ENCODE measurements at regions not wholly inside any gene's neighbourhood (a gene's known extent, or its start where the extent isn't known, plus 50 kb on each side); places are given as distances from the start of the nearest gene placed in this dataset.

DNA sequence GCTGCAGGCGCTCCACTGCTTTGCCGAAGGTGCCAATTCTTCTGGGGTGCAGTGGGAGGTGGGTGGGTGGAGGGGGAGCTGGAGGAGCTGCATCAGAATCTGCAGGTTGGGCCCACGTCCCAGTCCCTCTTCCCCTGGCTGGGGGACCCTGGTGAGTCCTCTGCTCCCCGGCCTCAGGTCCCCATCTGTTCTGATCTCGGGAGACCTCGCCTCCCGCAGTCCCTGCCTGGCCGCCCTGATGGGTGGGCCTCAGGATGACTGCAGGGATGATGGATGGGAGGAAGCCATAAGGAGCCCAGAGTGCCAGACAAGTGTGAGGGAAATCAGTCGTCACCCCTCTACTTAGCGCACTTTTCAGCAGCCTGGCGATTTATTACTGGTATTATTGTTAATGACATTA is 89.3 kb upstream of the PCBD1 start:
- DNase-seq = no peak
- Histone ChIP-seq H3K9me3 (no peaks in the 10 kb centered on the region), H3K36me3 (no peaks in the 10 kb centered on the region), H3K4me3 (replicated peaks in 1 of 3) (no peak overlapping the region), H3K27me3 (no peaks in the 10 kb centered on the region), H3K4me1 (no peaks in the 10 kb centered on the region), H3K27ac (no peak overlapping the region)
- 53 to 88% methylated on average over 10 to 11 of the region's 11 CpGs for WGBS, 2 donors
- intact Hi-C loops (cut with DNase I) = no loop called here
- TF ChIP-seq, protein P1, sequence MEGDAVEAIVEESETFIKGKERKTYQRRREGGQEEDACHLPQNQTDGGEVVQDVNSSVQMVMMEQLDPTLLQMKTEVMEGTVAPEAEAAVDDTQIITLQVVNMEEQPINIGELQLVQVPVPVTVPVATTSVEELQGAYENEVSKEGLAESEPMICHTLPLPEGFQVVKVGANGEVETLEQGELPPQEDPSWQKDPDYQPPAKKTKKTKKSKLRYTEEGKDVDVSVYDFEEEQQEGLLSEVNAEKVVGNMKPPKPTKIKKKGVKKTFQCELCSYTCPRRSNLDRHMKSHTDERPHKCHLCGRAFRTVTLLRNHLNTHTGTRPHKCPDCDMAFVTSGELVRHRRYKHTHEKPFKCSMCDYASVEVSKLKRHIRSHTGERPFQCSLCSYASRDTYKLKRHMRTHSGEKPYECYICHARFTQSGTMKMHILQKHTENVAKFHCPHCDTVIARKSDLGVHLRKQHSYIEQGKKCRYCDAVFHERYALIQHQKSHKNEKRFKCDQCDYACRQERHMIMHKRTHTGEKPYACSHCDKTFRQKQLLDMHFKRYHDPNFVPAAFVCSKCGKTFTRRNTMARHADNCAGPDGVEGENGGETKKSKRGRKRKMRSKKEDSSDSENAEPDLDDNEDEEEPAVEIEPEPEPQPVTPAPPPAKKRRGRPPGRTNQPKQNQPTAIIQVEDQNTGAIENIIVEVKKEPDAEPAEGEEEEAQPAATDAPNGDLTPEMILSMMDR (IDR thresholded peaks at IDR 0.05) = no peak
- TF ChIP-seq POLR2A (IDR thresholded peaks at IDR 0.05) = no peak

DNA sequence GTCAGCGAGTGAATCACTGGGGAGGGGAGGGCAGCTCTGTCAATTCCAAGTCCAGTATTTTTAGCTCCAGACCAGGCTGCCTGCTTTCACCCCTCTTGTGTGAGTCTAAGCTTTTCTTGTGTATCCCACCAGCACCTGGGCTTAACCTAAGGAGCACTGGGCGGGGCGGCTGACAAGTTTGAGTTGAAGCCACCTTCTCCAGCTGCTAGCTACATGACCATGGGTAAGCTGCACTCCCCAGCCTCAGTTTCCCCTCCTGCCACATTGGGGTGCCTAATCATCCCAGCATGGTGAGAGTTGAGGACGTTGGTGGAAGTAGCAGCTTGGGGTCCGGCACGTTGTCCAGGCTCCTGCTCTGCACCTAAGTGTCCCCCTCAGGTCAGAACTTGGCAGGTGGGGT is 89.8 kb upstream of the PCBD1 start:
- Histone ChIP-seq H3K36me3 (no peaks in the 10 kb centered on the region), H3K27ac (no peak overlapping the region), H3K4me1 (no peaks in the 10 kb centered on the region), H3K4me3 (replicated peaks in 1 of 3) (no peak overlapping the region), H3K9me3 (no peaks in the 10 kb centered on the region), H3K27me3 (no peaks in the 10 kb centered on the region)
- TF ChIP-seq, protein P1 (IDR thresholded peaks at IDR 0.05) = no peak
- no peak for TF ChIP-seq POLR2A (IDR thresholded peaks at IDR 0.05)
- 87 to 89% methylated on average over 6 of the region's 6 CpGs for WGBS, 2 donors
- DNase-seq = no peak
- intact Hi-C loops (cut with DNase I) = no loop called here

DNA sequence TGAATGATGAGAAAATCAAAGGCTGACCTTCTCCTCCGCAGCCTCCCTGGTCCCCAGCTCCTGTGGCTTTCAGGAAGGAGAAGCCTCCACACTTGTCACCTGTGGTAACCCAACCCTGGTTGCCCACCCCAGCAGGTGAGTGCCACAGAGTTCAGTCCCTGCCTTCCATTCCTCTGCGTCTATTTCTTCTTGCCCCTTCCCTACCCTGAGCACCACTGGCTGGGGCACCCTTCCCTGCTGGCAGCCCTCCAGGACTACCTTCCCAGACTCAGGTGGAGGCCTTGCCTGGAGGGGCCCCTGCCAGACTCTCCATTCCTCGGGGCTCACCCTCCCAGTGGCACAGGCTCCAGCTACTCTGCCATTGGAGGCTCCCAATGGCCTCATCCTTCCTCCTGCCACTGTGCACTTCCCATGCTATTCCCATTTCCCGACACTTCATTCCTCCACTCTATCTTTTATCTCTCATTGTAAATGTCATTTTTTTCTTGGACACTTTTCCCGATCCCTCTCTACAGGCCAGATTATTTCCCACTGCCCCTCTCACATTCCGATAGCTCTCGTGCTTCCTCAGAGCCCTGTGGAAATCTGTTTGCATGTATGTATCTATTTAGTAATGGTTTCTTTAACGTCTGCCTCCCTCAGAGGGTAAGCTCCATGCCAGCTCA is 90.6 kb upstream of the PCBD1 start:
- WGBS, 2 donors = 75 to 79% methylated on average over 8 of the region's 8 CpGs
- TF ChIP-seq, protein P1 (IDR thresholded peaks at IDR 0.05) = no peak
- no peak for TF ChIP-seq POLR2A (IDR thresholded peaks at IDR 0.05)

DNA sequence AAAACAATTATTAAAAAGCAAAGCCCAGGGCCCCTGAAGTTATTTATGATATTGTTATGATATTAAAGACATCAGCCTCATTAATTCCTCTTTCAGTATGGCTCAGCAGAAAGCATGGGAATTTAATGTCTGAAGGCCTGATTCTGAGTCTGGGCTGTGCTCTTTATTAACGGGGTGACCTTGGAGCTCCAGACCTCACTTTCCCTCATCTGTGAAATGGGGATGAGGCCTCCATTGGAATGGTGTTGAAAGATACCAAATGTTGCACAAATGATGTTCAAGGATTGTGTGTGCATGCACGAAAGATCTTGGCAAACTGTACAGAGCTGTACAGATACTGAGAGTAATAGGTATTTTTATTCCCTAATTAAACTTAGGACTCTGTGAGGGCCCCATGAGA is 92.3 kb upstream of the PCBD1 start:
- intact Hi-C loops (cut with DNase I) = no loop called here

More for the DNA sequence above, 90.6 kb upstream of the PCBD1 start:
- DNase-seq = no peak
- Histone ChIP-seq H3K27ac (no peak overlapping the region), H3K4me1 (no peaks in the 10 kb centered on the region), H3K27me3 (no peaks in the 10 kb centered on the region), H3K9me3 (no peaks in the 10 kb centered on the region), H3K36me3 (no peaks in the 10 kb centered on the region), H3K4me3 (replicated peaks in 1 of 3) (no peak overlapping the region)
- intact Hi-C loops (cut with DNase I) = no loop called here

DNA sequence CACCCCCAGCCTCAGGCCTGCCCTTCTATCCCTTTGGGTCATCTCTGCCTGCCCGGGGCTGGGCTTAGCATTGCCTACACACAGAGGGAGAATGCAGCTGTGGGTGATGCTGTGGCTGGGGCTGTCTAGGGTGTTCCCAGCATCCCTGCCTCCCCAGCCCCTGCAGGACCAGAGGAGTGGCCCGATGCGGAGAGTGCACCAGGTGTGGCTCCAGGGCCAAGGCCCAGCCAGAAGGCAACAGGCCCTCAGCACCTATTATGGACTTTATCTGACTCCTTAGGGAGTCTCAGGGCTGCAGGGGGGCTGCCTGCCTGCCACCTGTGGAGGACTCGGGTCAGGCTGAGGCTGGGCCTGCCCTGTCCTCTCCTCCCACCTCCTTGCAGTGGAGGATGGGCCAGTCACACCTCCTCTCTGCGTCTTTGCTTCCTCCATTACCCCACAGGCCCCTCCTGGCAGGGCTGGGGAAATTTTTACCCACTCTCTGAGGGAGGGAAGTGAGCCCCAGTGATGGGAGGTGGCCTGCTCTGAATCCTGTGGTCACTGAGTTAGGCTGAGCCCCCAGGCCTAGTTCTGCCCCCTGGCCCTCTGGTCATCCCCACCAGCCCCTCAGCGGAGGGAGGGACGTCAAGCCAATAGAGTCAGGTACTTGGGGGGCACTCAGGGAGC is 92.9 kb upstream of the PCBD1 start:
- H3K36me3 ChIP-seq = no peaks in the 10 kb centered on the region
- H3K4me3 ChIP-seq (replicated peaks in 1 of 3) = no peak overlapping the region
- H3K27me3 ChIP-seq = no peaks in the 10 kb centered on the region
- 84 to 91% methylated on average over 7 of the region's 7 CpGs for WGBS, 2 donors
- intact Hi-C loops (cut with DNase I) = no loop called here
- DNase-seq = no peak
- no peaks in the 10 kb centered on the region for H3K9me3 ChIP-seq
- H3K27ac ChIP-seq = no peak overlapping the region
- TF ChIP-seq POLR2A (IDR thresholded peaks at IDR 0.05) = no peak
- TF ChIP-seq, protein P1 (IDR thresholded peaks at IDR 0.05) = no peak
- no peaks in the 10 kb centered on the region for H3K4me1 ChIP-seq

More for the DNA sequence above, 92.3 kb upstream of the PCBD1 start:
- WGBS, 2 donors = 94 to 97% methylated on average over 2 of the region's 2 CpGs
- Histone ChIP-seq H3K4me3 (replicated peaks in 1 of 3) (no peak overlapping the region), H3K9me3 (no peaks in the 10 kb centered on the region), H3K27ac (no peak overlapping the region), H3K4me1 (no peaks in the 10 kb centered on the region), H3K27me3 (no peaks in the 10 kb centered on the region), H3K36me3 (no peaks in the 10 kb centered on the region)
- no peak for DNase-seq
- TF ChIP-seq, protein P1 (IDR thresholded peaks at IDR 0.05) = no peak
- TF ChIP-seq POLR2A (IDR thresholded peaks at IDR 0.05) = no peak

Data from thyroid gland (tissue), 4 donors.